Thyroid gland (tissue), 4 donors: ENCODE measurements at regions not wholly inside any gene's neighbourhood (a gene's known extent, or its start where the extent isn't known, plus 50 kb on each side); places are given as distances from the start of the nearest gene placed in this dataset.

Source experiments
- DNase-seq, 2 donors: peaks; one replicate each; pipeline ENCODE4 v3.0.0-alpha.2; 2019
- H3K27ac ChIP-seq, 3 donors: fragments of 200-600 bp; sonication (generic); 1 replicate in 2 of 3; 2 replicates in 1 of 3; pipeline ENCODE4 v1.5.1; 2016 to 2019; ENCODE audit warnings: mild to moderate bottlenecking in 1 of 3, moderate library complexity in 1 of 3
- H3K27me3 ChIP-seq: fragments of 200-600 bp; sonication (generic); one replicate; pipeline ENCODE4 v1.5.1; 2019
- H3K36me3 ChIP-seq, 2 donors: fragments of 200-600 bp; sonication (generic); one replicate each; pipeline ENCODE4 v1.5.1; 2016 to 2019
- H3K4me1 ChIP-seq, 2 donors: fragments of 200-600 bp; sonication (generic); one replicate each; pipeline ENCODE4 v1.5.1; 2017 to 2019
- H3K4me3 ChIP-seq, 3 donors: fragments of 200-600 bp; sonication (generic); replicated peaks in 1 of 3; 1 replicate in 2 of 3; 2 replicates in 1 of 3; pipeline ENCODE4 v1.5.1; 2016; ENCODE audit warnings: mild to moderate bottlenecking in 1 of 3
- H3K9me3 ChIP-seq: fragments of 200-600 bp; sonication (generic); one replicate; pipeline ENCODE4 v1.5.1; 2017
- POLR2A ChIP-seq, 2 donors: fragments of 450-650 bp; IDR thresholded peaks; one replicate each; pipeline ENCODE4 v1.6.1; 2017; ENCODE audit warnings: antibody characterized with exemption in 2 of 2, mild to moderate bottlenecking in 2 of 2, moderate library complexity in 1 of 2
- WGBS, 2 donors: methylation state at CpG; one replicate each; pipeline ENCODE4 v1.1.5; 2017; 5-methylcytosine and 5-hydroxymethylcytosine counted together
- intact Hi-C: fragments of 100-400 bp; cut with DNase I; formaldehyde crosslinking; loops from one replicate; pipeline ENCODE4 v1.15.1; 2023
- TF ChIP-seq, protein P1 (sequence below), 6 experiments: fragments of 200-600 bp in 3 of 6; fragments of 450-650 bp in 3 of 6; sonication (generic) in 3 of 6; IDR thresholded peaks; one replicate each; pipeline ENCODE4 v1.5.1; 2016 to 2019; ENCODE audit warnings: antibody characterized with exemption in 6 of 6, mild to moderate bottlenecking in 2 of 6, inconsistent platforms in 1 of 6, moderate library complexity in 1 of 6

DNA sequence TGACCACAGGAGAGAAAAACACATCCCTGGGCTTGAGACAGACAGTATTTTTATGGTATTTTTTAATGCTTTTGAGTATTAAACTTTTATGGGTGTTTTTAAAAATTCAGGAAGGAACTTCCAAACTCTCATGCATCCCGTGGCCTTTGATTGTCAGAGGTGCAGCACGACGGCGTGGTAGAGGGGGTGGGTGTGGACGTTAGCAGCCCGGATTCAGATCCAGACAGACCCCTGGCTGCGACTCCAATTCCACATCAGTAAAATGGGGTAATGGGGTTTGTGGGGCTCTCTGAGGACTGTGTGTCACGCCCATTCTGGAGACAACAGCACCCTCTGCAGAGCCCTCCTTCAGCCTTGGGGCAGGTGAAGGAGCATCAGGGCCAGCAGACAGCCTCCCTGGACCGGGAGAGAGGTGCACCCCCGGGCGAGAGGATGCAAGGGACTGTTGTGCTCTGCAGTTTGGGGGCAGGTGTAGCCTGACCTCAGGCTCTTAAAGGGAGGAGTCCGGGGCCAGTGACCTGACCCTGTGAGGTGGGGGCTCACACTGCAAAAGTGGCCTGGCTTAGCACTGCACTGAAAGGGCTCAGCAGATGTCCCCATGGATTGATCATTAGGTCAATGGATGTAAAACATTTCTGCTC lies 1024.3 kb downstream of the TBC1D22A start:
- H3K4me3 ChIP-seq: no peak overlapping the region
- intact Hi-C loops: no loop called here
- TF ChIP-seq, protein P1, sequence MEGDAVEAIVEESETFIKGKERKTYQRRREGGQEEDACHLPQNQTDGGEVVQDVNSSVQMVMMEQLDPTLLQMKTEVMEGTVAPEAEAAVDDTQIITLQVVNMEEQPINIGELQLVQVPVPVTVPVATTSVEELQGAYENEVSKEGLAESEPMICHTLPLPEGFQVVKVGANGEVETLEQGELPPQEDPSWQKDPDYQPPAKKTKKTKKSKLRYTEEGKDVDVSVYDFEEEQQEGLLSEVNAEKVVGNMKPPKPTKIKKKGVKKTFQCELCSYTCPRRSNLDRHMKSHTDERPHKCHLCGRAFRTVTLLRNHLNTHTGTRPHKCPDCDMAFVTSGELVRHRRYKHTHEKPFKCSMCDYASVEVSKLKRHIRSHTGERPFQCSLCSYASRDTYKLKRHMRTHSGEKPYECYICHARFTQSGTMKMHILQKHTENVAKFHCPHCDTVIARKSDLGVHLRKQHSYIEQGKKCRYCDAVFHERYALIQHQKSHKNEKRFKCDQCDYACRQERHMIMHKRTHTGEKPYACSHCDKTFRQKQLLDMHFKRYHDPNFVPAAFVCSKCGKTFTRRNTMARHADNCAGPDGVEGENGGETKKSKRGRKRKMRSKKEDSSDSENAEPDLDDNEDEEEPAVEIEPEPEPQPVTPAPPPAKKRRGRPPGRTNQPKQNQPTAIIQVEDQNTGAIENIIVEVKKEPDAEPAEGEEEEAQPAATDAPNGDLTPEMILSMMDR (IDR thresholded peaks at IDR 0.05): no peak
- no peak for TF ChIP-seq POLR2A (IDR thresholded peaks at IDR 0.05)
- 89 to 90% methylated on average over 8 to 9 of the region's 12 CpGs for WGBS, 2 donors
- H3K36me3 ChIP-seq: no peaks in the 10 kb centered on the region
- no peak overlapping the region for H3K27ac ChIP-seq
- no peaks in the 10 kb centered on the region for H3K9me3 ChIP-seq
- H3K4me1 ChIP-seq: no peaks in the 10 kb centered on the region
- H3K27me3 ChIP-seq: no peaks in the 10 kb centered on the region
- DNase-seq: no peak

DNA sequence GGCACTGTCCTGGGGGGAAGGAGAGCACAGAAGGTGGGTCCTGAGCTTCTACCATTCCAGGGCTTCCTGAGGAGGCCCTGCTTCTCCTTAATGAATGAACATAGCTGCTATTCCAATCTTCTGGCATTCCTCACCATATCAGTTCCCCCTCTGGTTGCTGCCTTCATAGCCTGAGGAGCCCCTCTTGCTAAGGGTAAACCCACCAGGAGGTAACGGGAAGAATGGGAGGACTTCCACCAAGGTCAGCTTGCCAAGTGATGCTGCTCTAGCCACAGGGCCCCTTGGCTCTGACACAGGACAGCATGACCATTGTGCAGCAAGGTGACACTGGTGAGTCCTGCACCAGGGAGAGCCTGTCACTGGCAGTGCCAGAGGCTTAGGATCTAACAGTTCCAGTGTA lies 1022.5 kb downstream of the TBC1D22A start:
- Histone ChIP-seq H3K4me3 (no peak overlapping the region), H3K27ac (no peak overlapping the region), H3K4me1 (no peaks in the 10 kb centered on the region), H3K9me3 (no peaks in the 10 kb centered on the region), H3K36me3 (no peaks in the 10 kb centered on the region), H3K27me3 (no peaks in the 10 kb centered on the region)
- no peak for DNase-seq
- WGBS, 2 donors: 78 to 93% methylated on average over 1 of the region's 1 CpG
- TF ChIP-seq, protein P1 (IDR thresholded peaks at IDR 0.05): no peak
- no peak for TF ChIP-seq POLR2A (IDR thresholded peaks at IDR 0.05)
- intact Hi-C loops: no loop called here

DNA sequence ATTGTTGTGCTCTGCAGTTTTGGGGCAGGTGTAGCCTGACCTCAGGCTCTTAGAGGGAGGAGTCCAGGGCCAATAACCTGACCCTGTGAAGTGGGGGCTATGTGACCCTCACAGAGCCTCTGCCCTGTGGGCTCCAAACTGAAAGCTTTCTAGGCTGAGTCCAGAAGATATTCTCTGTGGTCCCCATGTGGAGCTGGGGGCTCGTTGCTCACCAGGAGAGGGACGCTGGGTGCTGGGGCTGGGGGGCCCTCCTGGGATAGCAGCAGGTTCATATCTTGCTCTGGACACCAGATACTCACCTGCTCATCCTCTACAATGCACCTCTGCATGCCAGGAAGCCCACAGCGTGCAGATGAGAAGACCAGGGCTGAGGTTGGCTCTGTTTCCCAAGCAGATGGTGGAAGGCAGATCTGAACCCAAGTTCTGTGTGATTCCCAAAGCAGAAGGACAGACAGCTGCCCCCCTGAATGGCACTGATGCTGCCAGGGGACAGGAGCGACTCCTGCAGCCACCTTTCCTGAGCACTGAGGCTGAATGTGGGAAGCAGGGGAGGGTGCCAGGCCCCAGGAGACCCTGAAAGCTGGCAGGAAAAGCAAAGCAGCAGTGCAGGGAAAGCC lies 1022.0 kb downstream of the TBC1D22A start:
- no peak for TF ChIP-seq POLR2A (IDR thresholded peaks at IDR 0.05)
- TF ChIP-seq, protein P1 (IDR thresholded peaks at IDR 0.05): no peak
- H3K9me3 ChIP-seq: no peaks in the 10 kb centered on the region
- no peaks in the 10 kb centered on the region for H3K4me1 ChIP-seq
- WGBS, 2 donors: 77 to 84% methylated on average over 3 of the region's 4 CpGs
- no peak overlapping the region for H3K4me3 ChIP-seq
- no peaks in the 10 kb centered on the region for H3K36me3 ChIP-seq
- no peak overlapping the region for H3K27ac ChIP-seq
- DNase-seq: no peak
- H3K27me3 ChIP-seq: no peaks in the 10 kb centered on the region
- intact Hi-C loops: no loop called here

DNA sequence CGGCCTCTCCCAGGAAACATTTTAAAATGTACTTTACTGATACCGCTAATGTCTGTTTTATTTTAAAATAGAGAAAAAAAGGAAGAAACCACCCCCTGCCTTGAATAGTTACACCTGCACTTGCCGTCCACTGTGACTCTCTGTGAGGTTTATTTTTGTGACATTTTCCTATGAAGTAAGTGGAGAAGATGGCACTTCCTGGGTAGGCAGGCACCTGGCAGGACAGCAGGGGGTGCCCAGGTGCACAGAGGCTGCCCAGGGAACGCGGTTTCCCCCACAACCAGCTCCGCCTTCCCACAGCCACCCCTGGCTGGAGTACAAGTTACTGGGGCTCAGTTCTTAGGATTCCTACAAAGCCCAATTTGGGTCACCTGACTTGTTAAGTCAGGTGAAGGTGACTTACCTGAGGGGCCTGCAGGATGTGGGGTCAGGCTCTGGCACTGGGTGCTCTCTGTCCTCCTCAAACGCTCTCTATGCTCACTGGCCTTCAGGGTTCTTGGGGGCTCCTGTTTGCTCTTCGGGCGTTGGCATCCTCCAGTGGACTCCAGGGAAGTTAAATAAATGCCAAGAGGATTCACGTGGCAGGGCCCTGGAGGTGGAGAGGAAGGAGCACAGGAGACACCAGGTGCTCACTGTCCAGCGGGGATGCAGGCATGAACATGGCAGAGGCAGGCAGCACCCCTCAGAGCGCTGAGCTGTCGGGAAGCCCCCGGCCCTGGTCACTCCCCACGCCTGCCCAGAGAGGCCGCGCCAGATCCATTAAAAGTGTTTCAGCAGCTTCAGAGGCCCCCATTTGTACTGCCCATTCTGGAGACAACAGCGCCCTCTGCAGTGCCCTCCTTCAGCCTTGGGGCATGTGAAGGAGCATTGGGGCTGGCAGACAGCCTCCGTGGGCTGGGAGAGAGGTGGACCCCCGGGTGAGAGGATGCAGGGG lies 1021.2 kb downstream of the TBC1D22A start:
- no peak for DNase-seq
- Histone ChIP-seq H3K36me3 (no peaks in the 10 kb centered on the region), H3K27ac (no peak overlapping the region), H3K27me3 (no peaks in the 10 kb centered on the region), H3K9me3 (no peaks in the 10 kb centered on the region), H3K4me1 (no peaks in the 10 kb centered on the region), H3K4me3 (no peak overlapping the region)
- TF ChIP-seq, protein P1 (IDR thresholded peaks at IDR 0.05): no peak
- TF ChIP-seq POLR2A (IDR thresholded peaks at IDR 0.05): no peak
- intact Hi-C loops: no loop called here
- 82 to 85% methylated on average over 18 of the region's 20 CpGs for WGBS, 2 donors
